GM21528 (cell line): ENCODE measurements at regions not wholly inside any gene's neighbourhood (a gene's known extent, or its start where the extent isn't known, plus 50 kb on each side); places are given as distances from the start of the nearest gene placed in this dataset.
"Not testable (repeated sequence)": the region's sequence is repeated elsewhere in the genome, so short reads cannot be mapped to it uniquely, and the experiment has no call there.

Source experiments
- ATAC-seq: cut with Tn5 transposase; IDR thresholded peaks from one replicate; pipeline ENCODE4 v1.9.1; 2021; ENCODE audit warnings: mild to moderate bottlenecking, moderate library complexity; ENCODE audit not compliant: unreplicated experiment, low FRiP score

GRCh38 chr9:113664181-113664875 is 200.8 kb downstream of the RGS3 start:
- no peak for ATAC-seq

GRCh38 chr9:113665064-113665463 is 201.5 kb downstream of the RGS3 start:
- ATAC-seq: no peak

GRCh38 chr9:113665756-113666155 is 202.2 kb downstream of the RGS3 start:
- ATAC-seq: no peak

GRCh38 chr9:113668061-113668460 is 204.5 kb downstream of the RGS3 start:
- ATAC-seq: no peak

- ATAC-seq: no peak
Observed at GRCh38 chr9:113669522-113670115, 206.1 kb downstream of the RGS3 start.

GRCh38 chr9:113673726-113674125 is 202.4 kb upstream of the ZNF618 start:
- ATAC-seq: no peak

GRCh38 chr9:113674436-113674835 is 201.7 kb upstream of the ZNF618 start:
- ATAC-seq: no peak

GRCh38 chr9:113675475-113675941 is 200.6 kb upstream of the ZNF618 start:
- no peak for ATAC-seq

GRCh38 chr9:113677057-113677456 is 199.1 kb upstream of the ZNF618 start:
- ATAC-seq: no peak

GRCh38 chr9:113677569-113677968 is 198.5 kb upstream of the ZNF618 start:
- ATAC-seq: no peak

GRCh38 chr9:113678119-113678858 is 197.8 kb upstream of the ZNF618 start:
- ATAC-seq: no peak

GRCh38 chr9:113678859-113679256 is 197.3 kb upstream of the ZNF618 start:
- ATAC-seq: no peak

- ATAC-seq: no peak
Observed at GRCh38 chr9:113682297-113682771, 193.8 kb upstream of the ZNF618 start.

GRCh38 chr9:113685636-113686035 is 190.5 kb upstream of the ZNF618 start:
- ATAC-seq: not testable (repeated sequence)

GRCh38 chr9:113687107-113687679 is 188.9 kb upstream of the ZNF618 start:
- no peak for ATAC-seq

GRCh38 chr9:113687680-113688371 is 188.3 kb upstream of the ZNF618 start:
- ATAC-seq: no peak

- ATAC-seq: no peak
Observed at GRCh38 chr9:113690055-113690740, 185.9 kb upstream of the ZNF618 start.

- no peak for ATAC-seq
Observed at GRCh38 chr9:113692256-113692655, 183.9 kb upstream of the ZNF618 start.

GRCh38 chr9:113694912-113695311 is 181.2 kb upstream of the ZNF618 start:
- no peak for ATAC-seq

GRCh38 chr9:113695440-113695851 is 180.7 kb upstream of the ZNF618 start:
- ATAC-seq: no peak
